Neural progenitor cell (in vitro differentiated cells): ENCODE measurements at regions not wholly inside any gene's neighbourhood (a gene's known extent, or its start where the extent isn't known, plus 50 kb on each side); places are given as distances from the start of the nearest gene placed in this dataset.

Experiments
- CTCF ChIP-seq: fragments of 200-600 bp; sonication (generic); IDR thresholded peaks from 2 replicates; pipeline ENCODE4 v1.5.1; 2017; ENCODE audit warnings: antibody characterized with exemption, mild to moderate bottlenecking
- EZH2 ChIP-seq: fragments of 200-600 bp; sonication (generic); IDR thresholded peaks from 2 replicates; pipeline ENCODE4 v1.6.1; 2017; ENCODE audit warnings: antibody characterized with exemption, mild to moderate bottlenecking, moderate library complexity

- TF ChIP-seq CTCF (no peak), EZH2 (no peak)
Observed at GRCh38 chr14:51445001-51445390, 204.9 kb downstream of the TMX1 start.
